KMS-11 (cell line): ENCODE measurements at regions not wholly inside any gene's neighbourhood (a gene's known extent, or its start where the extent isn't known, plus 50 kb on each side); places are given as distances from the start of the nearest gene placed in this dataset.

Experiments used
- H2AFZ ChIP-seq: fragments of 200-600 bp; sonication (generic); 2 replicates; pipeline ENCODE4 v1.6.1; 2016; ENCODE audit warnings: antibody characterized with exemption, mixed run types, low read depth
- H3K27ac ChIP-seq: fragments of 200-600 bp; sonication (generic); 2 replicates; pipeline ENCODE4 v1.6.1; 2016; ENCODE audit warnings: mild to moderate bottlenecking, mixed run types
- H3K27me3 ChIP-seq: fragments of 200-600 bp; sonication (generic); 2 replicates; pipeline ENCODE4 v1.6.1; 2017; ENCODE audit warnings: mild to moderate bottlenecking, low read depth, mixed run types, moderate library complexity; ENCODE audit not compliant: insufficient read depth
- H3K36me3 ChIP-seq: fragments of 200-600 bp; sonication (generic); 2 replicates; pipeline ENCODE4 v1.6.1; 2017; ENCODE audit warnings: mild to moderate bottlenecking, mixed run types; ENCODE audit not compliant: insufficient read depth
- H3K4me1 ChIP-seq: fragments of 200-600 bp; sonication (generic); 2 replicates; pipeline ENCODE4 v1.6.1; 2016; ENCODE audit warnings: mild to moderate bottlenecking, low read depth, mixed run types; ENCODE audit not compliant: poor library complexity, severe bottlenecking
- H3K4me2 ChIP-seq: fragments of 200-600 bp; sonication (generic); 2 replicates; pipeline ENCODE4 v1.7.0; 2016; ENCODE audit warnings: mild to moderate bottlenecking, mixed run types
- H3K4me3 ChIP-seq: fragments of 200-600 bp; sonication (generic); IDR thresholded peaks from 2 replicates; pipeline ENCODE4 v1.6.1; 2017; ENCODE audit warnings: low read depth, low read length, mixed read lengths; ENCODE audit not compliant: insufficient read depth
- H3K79me2 ChIP-seq: fragments of 200-600 bp; sonication (generic); 2 replicates; pipeline ENCODE4 v1.6.1; 2016; ENCODE audit warnings: low read depth, mixed run types; ENCODE audit not compliant: insufficient read depth
- H3K9ac ChIP-seq: fragments of 200-600 bp; sonication (generic); 2 replicates; pipeline ENCODE4 v1.6.1; 2016; ENCODE audit warnings: mild to moderate bottlenecking, mixed run types
- H4K20me1 ChIP-seq: fragments of 200-600 bp; sonication (generic); 2 replicates; pipeline ENCODE4 v1.6.1; 2016; ENCODE audit warnings: mild to moderate bottlenecking, mixed run types; ENCODE audit not compliant: insufficient read depth
- CTCF ChIP-seq: fragments of 200-600 bp; sonication (generic); conservative IDR thresholded peaks from 2 replicates; pipeline ENCODE4 v1.6.1; 2017; ENCODE audit warnings: low read depth, mild to moderate bottlenecking, antibody characterized with exemption, low read length, moderate library complexity, mixed read lengths

GRCh38 chr3:78134496-78134895 lies 1094.6 kb downstream of the ROBO2 start:
- no peak overlapping the region for H3K4me3 ChIP-seq
- H3K79me2 ChIP-seq = no peaks in the 10 kb centered on the region
- no peak overlapping the region for H2AFZ ChIP-seq
- no peak overlapping the region for H3K27ac ChIP-seq
- H4K20me1 ChIP-seq = no peaks in the 10 kb centered on the region
- H3K27me3 ChIP-seq = no peaks in the 10 kb centered on the region
- H3K4me2 ChIP-seq = no peak overlapping the region
- no peaks in the 10 kb centered on the region for H3K36me3 ChIP-seq
- no peak overlapping the region for H3K9ac ChIP-seq
- no peaks in the 10 kb centered on the region for H3K4me1 ChIP-seq
- TF ChIP-seq CTCF = no peak

DNA sequence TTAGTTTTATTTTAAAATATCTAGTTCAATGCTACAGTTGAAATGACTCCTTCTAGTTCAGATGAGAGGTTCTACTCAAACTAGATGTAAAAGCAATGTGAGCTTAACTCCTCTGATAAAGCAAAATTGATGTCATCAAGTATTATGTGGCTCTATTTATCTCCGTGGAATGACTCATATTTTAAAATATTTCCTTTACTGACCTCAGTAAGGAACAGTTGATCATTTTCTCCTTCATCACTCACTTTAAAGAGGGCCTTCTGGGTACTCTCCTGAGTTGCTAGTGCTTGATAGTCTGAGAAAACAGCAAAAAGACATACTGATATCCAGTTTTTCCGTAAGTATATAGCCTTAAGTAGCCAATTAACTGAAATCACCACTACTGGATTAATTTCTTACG lies 1099.3 kb downstream of the ROBO2 start:
- Histone ChIP-seq H3K27me3 (no peaks in the 10 kb centered on the region), H3K9ac (no peak overlapping the region), H3K27ac (no peak overlapping the region), H2AFZ (no peak overlapping the region), H3K79me2 (no peaks in the 10 kb centered on the region), H3K4me3 (no peak overlapping the region), H4K20me1 (no peaks in the 10 kb centered on the region), H3K4me1 (no peaks in the 10 kb centered on the region), H3K4me2 (no peak overlapping the region), H3K36me3 (no peaks in the 10 kb centered on the region)
- no peak for TF ChIP-seq CTCF

- no peak overlapping the region for H2AFZ ChIP-seq
- no peaks in the 10 kb centered on the region for H4K20me1 ChIP-seq
- H3K36me3 ChIP-seq = no peaks in the 10 kb centered on the region
- no peaks in the 10 kb centered on the region for H3K79me2 ChIP-seq
- no peak overlapping the region for H3K4me2 ChIP-seq
- H3K4me3 ChIP-seq = no peak overlapping the region
- no peak for TF ChIP-seq CTCF
- no peaks in the 10 kb centered on the region for H3K27me3 ChIP-seq
- H3K4me1 ChIP-seq = no peaks in the 10 kb centered on the region
- no peak overlapping the region for H3K27ac ChIP-seq
- H3K9ac ChIP-seq = no peak overlapping the region
These were observed 1100.4 kb downstream of the ROBO2 start for GRCh38 chr3:78140274-78140673.

DNA sequence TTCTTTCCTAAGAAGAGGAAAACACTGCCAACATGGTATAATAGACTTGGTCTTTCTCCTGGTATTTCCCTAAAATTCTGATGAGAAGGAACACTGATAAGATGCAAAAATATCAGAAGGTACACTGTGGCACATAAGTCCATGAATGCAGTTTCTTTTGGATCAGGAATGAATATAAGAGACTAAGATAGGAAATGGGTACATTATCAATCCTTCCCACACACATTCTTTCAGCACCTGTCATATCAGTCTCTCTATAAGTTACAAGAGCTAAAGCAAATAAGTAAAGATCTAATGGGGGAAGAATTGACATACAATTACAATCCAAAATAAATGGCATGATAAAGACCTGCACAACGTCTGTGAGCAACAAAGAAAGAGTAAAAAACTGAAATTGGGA lies 1101.0 kb downstream of the ROBO2 start:
- Histone ChIP-seq H3K27me3 (no peaks in the 10 kb centered on the region), H3K4me2 (no peak overlapping the region), H3K27ac (no peak overlapping the region), H4K20me1 (no peaks in the 10 kb centered on the region), H2AFZ (no peak overlapping the region), H3K9ac (no peak overlapping the region), H3K4me1 (no peaks in the 10 kb centered on the region), H3K36me3 (no peaks in the 10 kb centered on the region), H3K79me2 (no peaks in the 10 kb centered on the region), H3K4me3 (no peak overlapping the region)
- no peak for TF ChIP-seq CTCF

- Histone ChIP-seq H3K4me1 (no peaks in the 10 kb centered on the region), H3K79me2 (no peaks in the 10 kb centered on the region), H3K9ac (no peak overlapping the region), H3K36me3 (no peaks in the 10 kb centered on the region), H3K4me2 (no peak overlapping the region), H4K20me1 (no peaks in the 10 kb centered on the region), H2AFZ (no peak overlapping the region), H3K27me3 (no peaks in the 10 kb centered on the region), H3K4me3 (no peak overlapping the region), H3K27ac (no peak overlapping the region)
- no peak for TF ChIP-seq CTCF
These were observed 1101.4 kb downstream of the ROBO2 start for GRCh38 chr3:78141269-78141668.
